DMS153 treated with DMSO at 0.1 percent for 48 hours (cell line): ENCODE measurements at regions not wholly inside any gene's neighbourhood (a gene's known extent, or its start where the extent isn't known, plus 50 kb on each side); places are given as distances from the start of the nearest gene placed in this dataset.
"Not testable (repeated sequence)": the region's sequence is repeated elsewhere in the genome, so short reads cannot be mapped to it uniquely, and the experiment has no call there.

Experiments used
- DNase-seq: peaks from one replicate; lab custom pipeline; 2025; ENCODE audit not compliant: unreplicated experiment; lab: John Stamatoyannopoulos, UW

DNA sequence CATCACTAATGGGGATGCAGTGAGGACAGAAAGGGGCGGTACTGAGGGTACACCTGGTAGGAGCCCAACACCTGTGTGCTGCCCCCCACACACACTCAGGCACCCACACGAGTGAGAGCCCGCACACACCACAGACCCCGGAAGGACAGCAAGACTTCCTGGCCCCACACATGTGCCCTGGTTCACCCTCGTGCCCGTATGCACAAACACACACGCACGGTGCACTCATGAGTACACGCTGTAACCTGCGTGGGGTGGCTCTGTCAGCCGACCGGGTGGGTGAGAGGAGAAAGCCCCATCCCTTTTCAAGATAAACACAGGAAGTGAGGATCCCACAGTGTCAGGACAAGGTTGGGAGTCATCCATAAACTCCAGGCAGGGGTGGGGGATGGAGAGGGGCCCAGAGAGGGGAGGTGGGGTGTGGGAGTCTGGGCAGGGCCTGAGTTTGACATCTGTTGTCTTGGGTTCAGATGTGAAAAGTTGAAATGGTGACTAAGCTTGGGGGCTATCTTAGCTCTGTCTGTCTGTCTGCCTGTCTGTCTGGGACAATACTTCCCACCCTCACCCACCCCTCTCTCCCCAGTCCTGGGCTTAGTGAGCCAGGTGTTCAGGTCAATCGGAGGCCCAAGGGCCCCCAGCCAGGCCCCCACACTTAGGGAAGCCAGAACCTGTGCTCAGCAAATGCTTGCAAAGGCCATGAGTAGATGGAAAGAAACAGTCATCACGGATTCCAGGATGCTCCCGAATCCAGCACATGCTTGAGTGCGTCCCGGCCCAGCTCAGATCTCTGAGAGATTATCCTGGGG is 119.8 kb upstream of the ZBTB40 start:
- DNase-seq: no peak

DNA sequence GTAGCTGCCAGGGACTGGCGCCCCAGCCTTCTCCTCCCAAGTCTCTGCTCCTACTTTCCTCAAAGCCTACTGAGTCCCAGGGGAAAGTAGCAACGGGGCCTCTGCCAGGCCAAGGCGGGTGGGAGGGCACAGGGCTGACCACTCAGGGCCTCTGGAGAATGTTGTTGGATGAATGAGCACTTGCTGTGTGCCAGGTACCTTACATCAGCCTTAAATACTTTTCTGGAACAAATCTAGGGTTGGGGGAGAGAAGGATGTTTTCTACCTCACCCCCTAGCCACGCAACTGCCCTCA is 119.3 kb upstream of the ZBTB40 start:
- no peak for DNase-seq

DNA sequence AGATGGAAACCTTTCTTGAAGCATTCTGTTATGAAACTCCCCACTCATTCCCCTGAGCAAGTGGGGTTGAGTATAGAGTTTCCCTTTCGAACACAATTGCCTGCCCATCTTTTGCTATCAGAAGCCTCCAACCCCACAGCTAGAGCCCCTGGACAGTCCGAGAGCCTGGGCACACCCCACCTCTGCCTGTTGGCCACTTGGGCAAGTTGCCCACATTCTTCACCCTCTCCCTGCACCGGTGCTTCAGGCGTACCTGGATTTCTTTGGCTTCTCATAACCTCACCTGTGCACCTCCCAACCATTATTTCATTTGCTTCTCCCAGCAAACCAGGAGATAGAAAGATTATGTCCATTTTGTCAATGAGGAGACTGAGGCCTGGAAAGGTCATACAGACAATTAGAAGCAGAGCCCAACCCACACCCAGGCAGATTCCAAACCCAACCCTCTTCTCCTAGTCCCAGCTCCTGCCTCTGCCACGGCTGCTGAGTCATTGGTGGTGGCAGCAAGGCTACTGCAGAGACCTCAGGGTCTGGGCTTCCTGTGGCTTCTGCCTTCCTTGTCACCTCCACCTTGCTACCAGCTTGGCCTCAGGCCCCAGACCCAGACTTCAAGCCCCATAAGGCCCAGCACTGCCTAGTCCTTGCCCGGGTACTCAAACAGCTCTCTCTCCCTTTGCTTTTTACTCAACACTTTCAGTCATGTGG is 118.7 kb upstream of the ZBTB40 start:
- DNase-seq: no peak

DNA sequence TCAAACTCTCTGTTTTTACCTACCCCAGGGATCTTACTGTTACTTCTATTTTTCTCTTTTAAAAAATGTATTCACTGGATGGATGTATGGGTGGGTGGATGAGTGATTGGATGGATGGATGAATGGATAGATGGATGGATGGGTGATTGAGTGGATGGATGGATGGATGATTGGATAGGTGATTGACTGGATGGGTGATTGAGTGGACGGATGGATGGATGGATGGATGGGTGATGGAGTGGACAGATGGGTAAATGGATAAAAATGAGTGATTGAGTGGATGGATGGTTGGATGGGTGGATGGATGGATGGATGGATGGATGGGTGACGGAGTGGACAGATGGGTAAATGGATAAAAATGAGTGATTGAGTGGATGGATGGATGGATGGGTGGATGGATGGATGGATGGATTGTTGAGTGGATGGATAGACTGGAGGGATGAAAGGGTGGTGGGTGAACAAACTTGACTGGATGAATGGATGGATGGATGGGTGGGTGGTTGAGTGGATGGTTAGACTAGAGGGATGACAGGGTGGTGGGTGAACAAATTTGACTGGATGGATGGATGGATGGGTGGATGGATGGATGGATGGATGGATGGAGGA is 118.0 kb upstream of the ZBTB40 start:
- DNase-seq: no peak

DNA sequence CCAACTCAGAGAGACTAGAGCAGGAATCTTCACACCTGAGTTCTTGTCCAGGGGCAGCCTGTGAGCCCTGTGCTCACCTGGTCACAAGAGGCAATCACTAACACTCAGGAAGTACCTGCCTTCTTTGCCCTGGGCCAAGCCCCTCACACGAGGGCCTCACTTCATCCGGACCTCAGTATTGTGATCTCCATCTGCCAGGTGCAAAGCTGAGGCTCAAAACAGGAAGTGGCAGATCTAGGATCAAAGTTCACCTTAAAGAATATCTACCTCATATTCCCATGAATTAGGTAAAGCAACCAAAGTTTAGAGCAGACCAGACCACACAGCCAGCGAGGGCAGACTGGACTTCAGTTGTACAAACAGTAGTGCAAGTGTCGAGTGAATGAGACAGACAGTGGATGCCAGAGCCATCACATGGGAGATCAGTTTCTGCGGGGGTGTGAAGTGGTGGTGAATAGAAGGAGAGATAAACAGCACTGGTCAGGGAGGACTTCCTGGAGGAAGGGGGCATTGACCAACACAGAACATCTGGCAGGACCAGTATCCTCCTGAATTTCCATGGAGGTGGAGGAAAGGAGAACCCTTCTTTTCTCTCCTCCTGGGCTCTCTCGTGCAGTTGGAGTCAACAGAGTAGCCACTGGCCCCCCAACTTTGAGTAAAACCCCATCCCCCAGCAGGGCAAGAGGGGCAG is 116.6 kb upstream of the ZBTB40 start:
- no peak for DNase-seq

DNA sequence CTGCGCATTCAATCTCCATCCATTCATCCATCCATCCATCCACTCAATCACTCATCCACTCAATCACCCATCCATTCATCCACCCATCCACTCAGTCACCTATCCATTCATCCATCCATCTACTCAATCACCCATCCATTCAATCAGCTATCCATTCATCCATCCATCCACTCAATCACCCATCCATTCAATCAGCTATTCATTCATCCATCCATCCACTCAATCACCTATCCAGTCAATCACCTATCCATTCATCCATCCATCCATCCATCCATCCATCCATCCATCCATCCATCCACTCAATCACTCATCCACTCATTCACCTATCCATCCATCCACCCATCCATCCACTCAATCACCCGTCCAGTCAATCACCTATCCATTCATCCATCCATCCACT is 115.4 kb upstream of the ZBTB40 start:
- not testable (repeated sequence) for DNase-seq

DNA sequence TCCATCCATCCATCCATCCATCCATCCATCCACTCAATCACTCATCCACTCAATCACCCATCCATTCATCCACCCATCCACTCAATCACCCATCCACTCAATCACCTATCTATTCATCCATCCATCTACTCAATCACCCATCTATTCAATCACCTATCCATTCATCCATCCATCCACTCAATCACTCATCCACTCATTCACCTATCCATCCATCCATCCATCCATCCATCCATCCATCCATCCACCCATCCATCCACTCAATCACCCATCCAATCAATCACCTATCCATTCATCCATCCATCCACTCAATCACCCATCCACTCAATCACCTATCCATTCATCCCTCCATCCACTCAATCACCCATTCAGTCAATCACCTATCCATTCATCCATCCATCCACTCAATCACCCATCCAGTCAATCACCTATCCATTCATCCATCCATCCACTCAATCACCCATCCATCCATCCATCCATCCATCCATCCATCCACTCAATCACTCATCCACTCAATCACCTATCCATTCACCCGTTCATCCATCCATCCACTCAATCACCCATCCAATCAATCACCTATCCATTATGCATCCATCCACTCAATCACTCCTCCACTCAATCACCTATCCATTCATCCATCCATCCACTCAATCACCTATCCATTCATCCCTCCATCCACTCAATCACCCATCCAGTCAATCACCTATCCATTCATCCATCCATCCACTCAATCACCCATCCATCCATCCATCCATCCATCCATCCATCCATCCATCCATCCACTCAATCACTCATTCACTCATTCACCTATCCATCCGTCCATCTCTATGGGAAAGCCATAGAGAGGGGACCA is 114.7 kb upstream of the ZBTB40 start:
- not testable (repeated sequence) for DNase-seq

DNA sequence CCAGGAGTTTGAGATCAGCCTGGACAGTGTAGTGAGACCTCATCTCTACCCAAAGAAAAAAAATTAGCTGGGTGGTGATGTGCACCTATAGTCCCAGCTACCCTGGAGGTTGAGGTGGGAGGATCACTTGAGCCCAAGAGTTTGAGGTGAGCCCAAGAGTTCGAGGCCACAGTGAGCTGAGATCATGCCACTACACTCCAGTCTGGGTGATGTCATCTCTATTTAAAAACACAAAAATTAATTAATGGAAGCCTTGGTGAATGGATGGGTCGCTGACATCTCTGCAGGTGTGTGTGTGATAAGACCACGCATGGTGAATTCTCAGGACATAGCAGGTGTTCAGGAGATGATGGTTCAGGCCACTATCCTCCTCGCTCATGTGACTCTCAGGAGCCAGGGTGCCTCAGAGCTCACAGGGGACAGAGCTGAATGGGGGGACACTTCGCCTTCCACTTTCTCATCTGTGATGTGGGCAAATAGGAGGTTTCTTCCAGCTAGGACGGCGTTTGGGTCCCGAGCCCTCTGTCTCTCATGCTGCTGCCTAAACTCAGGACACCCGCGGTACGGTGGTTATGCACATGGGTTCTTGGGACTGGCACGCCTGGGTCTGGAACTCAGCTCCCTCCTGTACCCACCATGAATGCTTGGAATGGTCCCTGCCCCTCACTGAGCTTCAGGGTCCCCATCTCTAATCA is 113.4 kb upstream of the ZBTB40 start:
- DNase-seq: no peak

DNA sequence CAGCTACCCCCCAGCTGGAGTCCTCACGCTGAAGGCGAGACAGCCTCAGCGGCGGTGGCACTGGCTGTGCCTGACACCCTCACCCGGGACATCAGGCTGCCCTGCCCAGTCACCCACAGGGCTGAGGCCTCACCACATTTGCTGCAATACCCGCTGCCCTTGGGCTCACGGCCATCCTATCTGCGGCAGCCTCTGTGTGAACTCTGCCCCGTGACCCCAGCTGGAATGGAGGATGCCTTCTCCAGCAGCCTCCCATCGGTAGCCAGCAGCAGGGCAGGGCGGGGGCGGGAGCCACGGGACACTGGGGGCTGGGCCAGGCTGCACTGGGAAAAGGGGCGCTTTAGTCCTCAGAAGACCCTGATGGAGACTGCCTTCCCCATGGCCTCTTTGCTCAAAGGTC is 112.4 kb upstream of the ZBTB40 start:
- no peak for DNase-seq

DNA sequence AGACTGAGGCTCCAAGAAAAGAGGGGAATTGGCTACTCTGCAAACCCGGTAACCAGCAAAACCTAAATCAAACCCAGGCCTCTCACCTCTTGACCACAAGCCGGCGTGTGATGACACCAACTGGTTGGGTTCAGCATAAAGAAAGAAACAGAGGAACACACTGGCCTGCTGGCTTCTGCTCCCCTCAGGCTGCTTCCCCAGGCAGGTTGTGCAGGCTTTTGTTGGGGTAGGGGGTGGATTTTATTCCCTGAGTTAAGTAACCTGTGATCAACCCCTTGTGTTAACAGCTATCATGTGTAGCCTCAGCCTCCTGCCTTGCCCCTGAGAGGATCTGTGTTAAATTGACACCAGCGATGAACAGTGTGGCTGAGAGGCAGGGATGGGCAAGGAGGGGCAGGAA is 111.6 kb upstream of the ZBTB40 start:
- no peak for DNase-seq

DNA sequence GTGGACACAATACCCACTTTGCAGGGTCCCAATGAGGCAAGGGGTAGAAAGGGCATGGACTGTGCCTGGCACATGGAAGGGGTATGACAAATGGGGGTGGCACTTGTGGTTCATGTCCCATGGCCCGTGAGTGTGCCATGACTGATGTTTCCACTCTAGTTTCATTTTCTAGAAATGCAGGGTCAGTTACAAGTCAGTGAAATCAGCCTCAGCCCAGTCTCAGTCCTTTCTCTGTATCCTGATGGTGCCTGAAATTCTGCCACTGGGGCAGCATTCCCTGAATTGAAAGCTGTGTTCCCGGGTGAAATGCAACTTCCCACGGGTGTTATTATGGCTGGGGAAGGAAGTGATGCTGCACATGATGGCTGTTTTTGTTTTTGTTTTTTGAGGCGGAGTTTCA is 110.8 kb upstream of the ZBTB40 start:
- no peak for DNase-seq

DNA sequence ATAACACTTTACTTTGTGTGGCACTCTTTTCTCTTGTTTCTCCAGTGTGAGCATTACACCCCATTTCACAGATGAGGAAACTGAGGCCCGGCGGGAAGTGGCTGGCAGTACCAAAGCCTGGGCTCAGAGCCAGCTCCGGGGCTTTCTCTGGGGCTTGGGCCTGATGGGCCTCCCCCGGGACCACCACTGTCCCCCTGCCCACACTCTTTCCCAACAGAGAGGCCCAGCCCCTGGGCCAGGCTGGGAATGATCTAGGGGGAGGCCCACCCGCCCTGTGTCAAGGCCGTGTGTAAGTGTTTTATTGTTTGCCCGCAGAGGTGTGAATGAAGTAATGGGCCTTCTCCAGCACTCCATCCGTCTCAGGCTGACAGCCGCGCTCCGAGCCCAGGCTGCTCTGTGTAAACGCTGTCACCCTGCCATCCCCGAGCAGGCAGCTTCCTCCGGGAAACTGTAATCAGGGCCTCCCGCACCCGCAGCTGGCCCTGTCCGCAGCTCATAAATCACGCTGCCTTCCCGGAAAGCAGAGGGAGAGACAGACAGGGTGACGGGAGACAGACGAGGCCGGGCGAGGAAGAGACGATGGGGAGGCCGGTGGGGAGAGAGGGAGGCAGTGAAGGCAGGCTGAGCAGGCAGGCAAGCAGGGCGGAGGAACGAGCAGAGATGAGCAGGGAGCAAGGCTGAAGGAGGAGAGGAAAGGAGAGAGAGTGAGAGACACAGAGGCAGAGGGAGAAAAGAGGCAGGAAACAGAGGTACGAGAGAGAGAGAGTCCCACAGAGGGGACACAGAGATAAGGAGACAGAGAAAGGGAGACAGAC is 109.7 kb upstream of the ZBTB40 start:
- DNase-seq: peak; percentile 53

DNA sequence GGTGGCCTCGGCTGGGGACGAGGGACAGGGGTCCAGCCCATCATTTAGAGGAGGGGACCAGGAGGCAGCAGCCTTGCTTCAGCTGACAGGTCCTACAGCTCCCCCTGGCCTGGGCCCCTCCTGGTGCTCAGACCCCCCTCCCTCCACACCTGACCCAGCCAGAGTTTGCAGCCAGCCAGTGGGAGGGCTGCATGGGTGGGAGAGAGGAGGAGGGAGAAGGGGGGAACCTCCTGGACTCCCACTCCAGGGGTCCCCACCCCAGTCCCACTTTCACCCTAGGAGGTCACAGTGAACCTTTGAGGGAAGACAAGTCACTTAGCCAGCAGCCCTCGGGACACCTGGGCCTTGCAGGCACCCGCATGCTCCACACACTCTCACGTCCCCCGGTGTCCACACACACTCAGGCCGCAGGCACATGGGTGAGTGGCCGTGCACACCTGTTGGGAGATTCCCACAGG is 108.9 kb upstream of the ZBTB40 start:
- DNase-seq: no peak

DNA sequence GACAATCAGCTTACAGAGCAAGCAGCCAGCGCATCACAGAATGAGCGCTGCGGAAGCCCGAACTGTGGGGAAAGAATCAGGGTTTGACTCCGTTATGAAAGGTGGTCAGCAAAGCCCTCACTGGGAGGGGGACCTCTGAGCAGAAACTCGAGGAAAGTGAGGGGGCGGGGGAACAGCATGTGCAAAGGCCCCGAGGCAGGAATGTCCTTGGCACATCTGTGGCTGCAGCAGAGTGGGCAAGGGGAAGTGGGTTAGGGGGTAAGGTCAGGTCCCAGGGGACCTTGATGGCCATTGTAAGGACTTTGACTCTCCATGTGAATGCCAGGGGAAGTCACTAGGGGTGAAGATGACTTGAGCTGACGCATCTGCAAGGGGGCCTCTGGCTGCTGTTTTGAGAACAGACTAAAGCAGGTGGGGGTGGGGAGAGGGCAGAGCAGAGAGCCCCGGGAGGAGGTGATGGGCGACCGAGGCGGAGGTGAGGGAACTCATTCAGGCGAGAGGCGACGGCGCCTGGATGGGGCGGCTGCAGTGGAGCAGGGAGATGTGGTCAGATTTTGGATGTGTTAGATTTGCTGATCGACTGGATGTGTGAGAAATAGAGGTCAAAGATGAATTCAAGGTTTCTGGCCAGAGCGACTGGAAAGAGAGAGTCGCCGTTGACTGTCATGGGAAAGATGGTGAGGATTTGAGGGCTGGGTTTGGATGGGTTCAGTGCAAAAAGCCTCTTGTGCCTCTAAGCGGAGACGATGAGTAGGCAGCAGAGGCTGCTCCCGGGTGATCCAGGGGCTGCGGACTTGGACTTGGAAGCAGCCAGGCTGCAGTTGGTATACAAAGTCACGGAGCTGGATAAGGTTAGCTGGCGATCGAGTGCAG is 108.0 kb upstream of the ZBTB40 start:
- DNase-seq: no peak

DNA sequence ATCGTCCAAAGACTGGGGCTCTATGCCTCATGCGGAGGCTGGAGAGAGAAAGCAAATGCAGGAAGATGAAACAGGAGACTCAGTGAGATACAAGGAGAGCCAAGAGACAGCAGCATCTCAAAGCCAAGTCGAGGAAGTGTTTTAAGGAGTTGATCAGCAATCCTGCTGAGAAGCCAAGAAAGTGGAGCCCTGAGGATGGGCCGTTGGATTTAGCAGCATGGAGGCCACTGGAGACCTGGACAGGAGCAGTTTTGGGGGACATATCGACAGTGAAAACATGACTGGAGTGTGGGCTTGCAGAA is 107.4 kb upstream of the ZBTB40 start:
- no peak for DNase-seq

DNA sequence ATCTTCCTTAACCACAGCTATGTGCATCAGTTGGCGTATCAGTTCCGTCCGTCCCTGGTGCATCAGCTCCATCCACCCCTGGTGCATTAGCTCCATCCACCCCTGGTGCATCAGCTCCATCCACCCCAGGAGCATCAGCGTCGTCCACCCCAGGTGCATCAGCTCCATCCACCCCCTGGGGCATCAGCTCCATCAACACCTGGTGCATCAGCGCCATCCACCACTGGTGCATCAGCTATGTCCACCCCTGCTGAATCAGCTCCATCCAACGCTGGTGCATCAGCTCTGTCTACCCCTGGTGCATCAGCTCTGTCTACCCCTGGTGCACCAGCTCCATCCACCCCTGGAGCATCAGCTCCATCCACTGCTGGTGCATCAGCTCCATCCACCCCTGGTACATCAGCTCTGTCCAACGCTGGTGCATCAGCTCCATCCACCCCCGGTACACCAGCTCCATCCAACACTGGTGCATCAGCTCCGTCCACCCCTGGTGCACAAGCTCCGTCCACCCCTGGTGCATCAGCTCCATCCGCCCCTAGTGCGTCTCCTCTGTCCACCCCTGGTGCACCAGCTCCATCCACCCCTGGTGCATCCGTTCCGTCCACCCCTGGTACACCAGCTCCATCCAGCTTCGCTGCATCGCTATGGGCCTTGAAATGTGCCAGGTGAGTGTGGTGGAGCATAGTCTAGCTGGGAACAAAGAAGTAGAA is 106.6 kb upstream of the ZBTB40 start:
- DNase-seq: no peak

DNA sequence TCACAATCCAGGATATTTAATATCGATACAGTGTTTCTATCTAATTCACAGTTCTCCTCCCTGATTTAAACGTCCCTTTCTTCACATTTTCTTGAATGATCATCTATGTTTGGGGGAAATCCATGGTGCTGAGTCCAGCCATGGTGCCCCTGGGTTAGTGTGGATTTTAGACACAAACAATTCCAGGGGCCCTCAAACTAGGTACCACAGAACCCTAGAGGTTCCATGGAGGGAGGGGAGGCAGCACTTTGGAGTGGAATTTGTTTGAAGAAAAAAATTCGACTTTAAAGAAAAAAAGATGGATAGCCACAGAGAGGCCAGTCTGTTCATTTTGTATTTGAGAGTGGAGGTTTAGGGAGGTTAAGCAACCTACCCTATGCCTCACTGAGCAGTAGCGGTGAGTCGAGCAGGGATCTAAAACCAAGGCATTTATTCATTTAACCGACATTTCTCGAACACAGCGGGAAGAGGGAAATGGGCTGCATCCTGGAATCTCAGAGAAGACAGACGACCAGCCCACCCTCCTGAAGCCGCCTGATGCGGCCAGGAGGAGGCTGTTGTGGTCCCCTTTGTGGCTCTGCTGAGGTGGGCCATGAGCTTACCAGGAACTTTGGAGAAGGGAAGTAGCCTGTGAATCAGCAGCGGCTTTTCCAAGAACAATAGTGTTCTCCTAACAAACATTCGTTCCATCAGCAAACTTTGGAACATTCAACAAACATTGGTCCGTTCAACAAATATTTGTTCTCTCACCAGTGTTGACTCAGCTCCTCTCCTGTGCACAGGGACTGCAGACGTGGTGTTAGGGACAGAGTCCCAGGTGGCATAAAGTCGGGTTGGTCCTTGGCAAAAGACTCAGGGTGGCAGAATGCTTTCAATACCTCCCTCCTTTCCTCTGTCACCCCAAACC is 103.5 kb upstream of the ZBTB40 start:
- peak; percentile 58 for DNase-seq
